ENCODE measurements at regions not wholly inside any gene's neighbourhood (a gene's known extent, or its start where the extent isn't known, plus 50 kb on each side); places are given as distances from the start of the nearest gene placed in this dataset.

GRCh38 chr4:59841698-59842097 is 1358.4 kb upstream of the ADGRL3 start:
- no peak for DNase-seq

GRCh38 chr4:59848457-59848856 is 1351.7 kb upstream of the ADGRL3 start:
- no peak for DNase-seq

GRCh38 chr4:59855630-59856352 is 1344.3 kb upstream of the ADGRL3 start:
- DNase-seq, result no peak

- no peak for DNase-seq
Measured at GRCh38 chr4:59869056-59869455, 1331.1 kb upstream of the ADGRL3 start.

GRCh38 chr4:59869559-59869958 is 1330.6 kb upstream of the ADGRL3 start:
- no peak for DNase-seq

GRCh38 chr4:59881632-59882031 is 1318.5 kb upstream of the ADGRL3 start:
- DNase-seq, result no peak

- DNase-seq, result no peak
Measured at GRCh38 chr4:59904331-59904730, 1295.8 kb upstream of the ADGRL3 start.

- no peak for DNase-seq
Measured at GRCh38 chr4:59920416-59920815, 1279.7 kb upstream of the ADGRL3 start.

GRCh38 chr4:59925290-59925689 is 1274.8 kb upstream of the ADGRL3 start:
- DNase-seq, result no peak

- no peak for DNase-seq
Measured at GRCh38 chr4:59936566-59936965, 1263.6 kb upstream of the ADGRL3 start.

- no peak for DNase-seq
Measured at GRCh38 chr4:59938166-59938565, 1262.0 kb upstream of the ADGRL3 start.

GRCh38 chr4:59945277-59945676 is 1254.8 kb upstream of the ADGRL3 start:
- no peak for DNase-seq

GRCh38 chr4:59945716-59946115 is 1254.4 kb upstream of the ADGRL3 start:
- DNase-seq, result no peak

- DNase-seq, result no peak
Measured at GRCh38 chr4:59956366-59956765, 1243.8 kb upstream of the ADGRL3 start.

- DNase-seq, result no peak
Measured at GRCh38 chr4:59960143-59960542, 1240.0 kb upstream of the ADGRL3 start.

GRCh38 chr4:59966758-59967157 is 1233.4 kb upstream of the ADGRL3 start:
- DNase-seq, result no peak

- DNase-seq, result no peak
Measured at GRCh38 chr4:59968796-59969195, 1231.3 kb upstream of the ADGRL3 start.

- DNase-seq, result no peak
Measured at GRCh38 chr4:59969909-59970308, 1230.2 kb upstream of the ADGRL3 start.

GRCh38 chr4:59971952-59972351 is 1228.2 kb upstream of the ADGRL3 start:
- DNase-seq, result no peak

GRCh38 chr4:59973492-59973891 is 1226.6 kb upstream of the ADGRL3 start:
- DNase-seq, result no peak

GRCh38 chr4:59979061-59979460 is 1221.1 kb upstream of the ADGRL3 start:
- DNase-seq, result no peak

GRCh38 chr4:59983852-59984251 is 1216.3 kb upstream of the ADGRL3 start:
- DNase-seq, result no peak

GRCh38 chr4:59987289-59987688 is 1212.8 kb upstream of the ADGRL3 start:
- no peak for DNase-seq

- DNase-seq, result no peak
Measured at GRCh38 chr4:59994118-59994517, 1206.0 kb upstream of the ADGRL3 start.
